Stimulated activated naive CD8-positive, alpha-beta T cell treated with anti-CD3 and anti-CD28 coated beads, Interleukin-15, amount 100 ng/mL, for 72 hours (primary cell): ENCODE measurements at regions not wholly inside any gene's neighbourhood (a gene's known extent, or its start where the extent isn't known, plus 50 kb on each side); places are given as distances from the start of the nearest gene placed in this dataset.
"Not testable (repeated sequence)": the region's sequence is repeated elsewhere in the genome, so short reads cannot be mapped to it uniquely, and the experiment has no call there.

Source experiments
- ATAC-seq: fragments of 150-1000 bp; cut with Tn5 transposase; 2 replicates; pipeline ENCODE4 v1.10.0; 2021; ENCODE audit warnings: mild to moderate bottlenecking, moderate library complexity
- DNase-seq, 2 donors: peaks; one replicate each; pipeline ENCODE4 v3.0.0; 2021 to 2022
- H3K27ac Mint-ChIP-seq, 2 donors: one replicate each; pipeline ENCODE4 v1.8.0; 2022; ENCODE audit warnings: mild to moderate bottlenecking in 2 of 2, mixed read lengths in 2 of 2, moderate library complexity in 2 of 2
- H3K27me3 Mint-ChIP-seq: one replicate; pipeline ENCODE4 v1.8.0; 2022; ENCODE audit warnings: mixed read lengths
- H3K4me1 Mint-ChIP-seq: one replicate; pipeline ENCODE4 v1.8.0; 2022; ENCODE audit warnings: mild to moderate bottlenecking, mixed read lengths
- H3K4me3 Mint-ChIP-seq, 2 donors: one replicate each; pipeline ENCODE4 v1.8.0; 2022; ENCODE audit warnings: mild to moderate bottlenecking in 2 of 2, mixed read lengths in 2 of 2, moderate library complexity in 1 of 2
- H3K9me3 Mint-ChIP-seq, 2 donors: one replicate each; pipeline ENCODE4 v1.8.0; 2022; ENCODE audit warnings: mixed read lengths in 2 of 2

DNA sequence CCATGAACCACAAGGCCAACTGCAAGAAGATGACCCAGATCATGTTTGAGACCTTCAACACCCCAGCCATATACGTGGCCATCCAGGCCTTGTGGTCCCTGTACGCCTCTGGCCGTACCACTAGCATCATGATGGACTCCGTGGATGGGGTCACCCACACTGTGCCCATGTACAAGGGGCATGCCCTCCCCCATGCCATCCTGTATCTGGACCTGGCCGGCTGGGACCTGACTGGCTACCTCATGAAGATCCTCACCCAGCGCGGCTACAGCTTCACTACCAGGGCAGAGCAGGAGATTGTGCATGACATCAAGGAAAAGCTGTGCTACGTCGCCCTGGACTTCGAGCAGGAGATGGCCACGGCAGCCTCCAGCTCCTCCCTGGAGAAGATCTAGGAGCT is 153.7 kb downstream of the CAVIN4 start:
- Mint-ChIP-seq H3K27ac (no peak overlapping the region), H3K27me3 (no peaks in the 10 kb centered on the region), H3K4me3 (no peak overlapping the region), H3K4me1 (no peaks in the 10 kb centered on the region), H3K9me3 (peaks cover 8 to 11% of the 10 kb centered on the region in 2 donors)
- ATAC-seq (no peak), DNase-seq (no peak)

DNA sequence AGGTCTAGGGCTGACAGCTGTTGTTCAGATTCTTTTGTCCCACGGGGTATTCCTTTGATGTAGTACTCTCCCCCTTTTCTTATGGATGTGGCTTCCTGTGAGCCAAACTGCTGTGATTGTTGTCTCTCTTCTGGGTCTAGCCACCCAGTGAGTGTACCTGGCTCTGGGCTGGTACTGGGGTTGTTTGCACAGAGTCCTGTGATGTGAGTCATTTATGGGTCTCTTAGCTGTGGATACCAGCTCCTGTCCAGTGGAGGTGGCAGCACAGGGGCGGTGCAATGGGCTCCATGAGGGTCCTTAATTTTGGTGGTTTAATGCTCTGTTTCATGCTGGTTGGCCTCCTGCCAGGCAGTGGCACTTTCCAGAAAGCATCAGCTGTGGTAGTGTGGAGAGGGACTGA is 161.3 kb downstream of the CAVIN4 start:
- H3K4me3 Mint-ChIP-seq, result no peak overlapping the region
- H3K27me3 Mint-ChIP-seq, result no peaks in the 10 kb centered on the region
- DNase-seq (no peak), ATAC-seq (no peak)
- peaks cover 26 to 40% of the 10 kb centered on the region in 2 donors for H3K9me3 Mint-ChIP-seq
- H3K27ac Mint-ChIP-seq, result no peak overlapping the region
- H3K4me1 Mint-ChIP-seq, result no peaks in the 10 kb centered on the region

DNA sequence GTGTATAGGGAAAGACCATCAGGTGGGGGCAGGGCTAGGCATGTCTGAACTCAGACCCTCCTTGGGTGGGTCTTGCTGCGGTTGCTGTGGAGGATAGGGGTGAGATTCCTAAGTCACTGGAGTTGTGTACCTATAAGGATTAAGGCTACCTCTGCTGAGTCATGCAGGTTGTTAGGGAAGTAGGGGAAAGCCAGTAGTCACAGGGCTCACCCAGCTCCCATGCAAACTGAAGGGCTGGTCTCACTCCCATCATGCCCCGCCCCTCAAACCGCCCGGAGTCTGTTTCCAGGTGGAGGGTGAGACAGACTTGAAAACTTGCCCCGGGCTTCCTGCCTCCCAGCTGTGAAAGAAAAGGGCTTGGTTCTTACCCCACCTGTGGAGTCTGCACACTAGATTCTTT is 161.8 kb downstream of the CAVIN4 start:
- no peaks in the 10 kb centered on the region for H3K27me3 Mint-ChIP-seq
- ATAC-seq (no peak), DNase-seq (no peak)
- no peak overlapping the region for H3K4me3 Mint-ChIP-seq
- peak overlapping the region in 1 of 2 donors; percentile 84 for H3K27ac Mint-ChIP-seq
- H3K4me1 Mint-ChIP-seq, result no peaks in the 10 kb centered on the region
- H3K9me3 Mint-ChIP-seq, result peaks cover 26 to 40% of the 10 kb centered on the region in 2 donors

DNA sequence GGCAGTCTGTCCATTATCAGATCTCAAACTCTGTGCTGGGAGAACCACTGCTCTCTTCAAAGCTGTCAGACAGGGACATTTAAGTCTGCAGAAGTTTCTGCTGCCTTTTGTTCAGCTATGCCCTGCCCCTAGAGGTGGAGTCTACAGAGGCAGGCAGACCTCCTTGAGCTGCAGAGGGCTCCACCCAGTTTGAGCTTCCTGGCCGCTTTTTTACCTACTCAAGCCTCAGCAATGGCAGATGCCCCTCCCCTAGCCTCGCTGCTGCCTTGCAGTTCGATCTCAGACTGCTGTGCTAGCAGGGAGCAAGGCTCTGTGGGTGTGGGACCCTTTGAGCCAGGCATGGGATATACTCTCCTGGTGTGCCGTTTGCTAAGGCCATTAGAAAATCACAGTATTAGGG is 171.1 kb downstream of the CAVIN4 start:
- not testable (repeated sequence) for H3K27ac Mint-ChIP-seq, H3K4me3 Mint-ChIP-seq, H3K27me3 Mint-ChIP-seq, DNase-seq, H3K4me1 Mint-ChIP-seq, ATAC-seq
- H3K9me3 Mint-ChIP-seq, result peaks cover 12 to 23% of the 10 kb centered on the region in 2 donors

DNA sequence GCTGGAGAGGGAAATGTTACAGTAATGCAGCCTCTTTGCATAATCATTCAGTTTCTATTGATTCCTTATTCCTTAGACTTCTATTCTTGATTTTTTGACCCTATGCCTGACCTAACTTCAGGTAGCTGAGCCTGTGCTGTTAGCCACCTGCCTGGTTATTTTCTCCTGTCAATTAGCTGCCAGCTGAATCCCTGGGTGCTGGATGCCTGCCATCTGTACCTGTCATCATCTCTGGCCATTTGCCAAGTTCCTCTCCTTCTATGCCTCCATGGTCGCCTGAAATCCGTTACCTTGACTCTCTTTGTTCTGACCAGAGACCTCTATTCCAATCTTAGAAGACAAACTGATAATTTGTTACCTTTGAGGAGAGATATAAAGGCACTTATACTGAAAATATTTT is 178.3 kb downstream of the CAVIN4 start:
- ATAC-seq (no peak), DNase-seq (no peak)
- H3K4me1 Mint-ChIP-seq, result no peaks in the 10 kb centered on the region
- H3K27me3 Mint-ChIP-seq, result peaks cover 13% of the 10 kb centered on the region
- no peak overlapping the region for H3K4me3 Mint-ChIP-seq
- H3K9me3 Mint-ChIP-seq, result no peaks in the 10 kb centered on the region
- H3K27ac Mint-ChIP-seq, result no peak overlapping the region

DNA sequence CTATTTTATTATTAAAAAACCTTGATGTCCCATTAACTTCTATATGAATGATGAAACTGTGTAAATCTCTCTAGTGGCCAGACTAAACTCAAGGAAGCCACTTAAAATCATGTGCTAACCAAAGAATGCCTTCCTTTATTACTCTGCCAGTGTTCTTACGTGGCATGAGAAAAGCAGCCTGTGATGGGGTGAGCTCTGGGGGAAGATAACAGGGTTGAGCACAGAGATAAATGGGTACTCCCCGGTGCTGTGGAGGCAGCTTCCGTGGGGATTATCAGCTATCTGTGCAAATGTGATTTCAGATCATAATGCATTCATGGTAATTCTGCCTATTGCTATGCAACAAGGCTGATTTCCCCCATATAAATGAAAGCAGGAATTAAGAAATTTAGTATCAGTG is 181.3 kb downstream of the CAVIN4 start:
- Mint-ChIP-seq H3K9me3 (no peaks in the 10 kb centered on the region), H3K4me3 (no peak overlapping the region), H3K27me3 (peaks cover 13% of the 10 kb centered on the region), H3K4me1 (no peaks in the 10 kb centered on the region), H3K27ac (no peak overlapping the region)
- ATAC-seq (no peak), DNase-seq (no peak)

DNA sequence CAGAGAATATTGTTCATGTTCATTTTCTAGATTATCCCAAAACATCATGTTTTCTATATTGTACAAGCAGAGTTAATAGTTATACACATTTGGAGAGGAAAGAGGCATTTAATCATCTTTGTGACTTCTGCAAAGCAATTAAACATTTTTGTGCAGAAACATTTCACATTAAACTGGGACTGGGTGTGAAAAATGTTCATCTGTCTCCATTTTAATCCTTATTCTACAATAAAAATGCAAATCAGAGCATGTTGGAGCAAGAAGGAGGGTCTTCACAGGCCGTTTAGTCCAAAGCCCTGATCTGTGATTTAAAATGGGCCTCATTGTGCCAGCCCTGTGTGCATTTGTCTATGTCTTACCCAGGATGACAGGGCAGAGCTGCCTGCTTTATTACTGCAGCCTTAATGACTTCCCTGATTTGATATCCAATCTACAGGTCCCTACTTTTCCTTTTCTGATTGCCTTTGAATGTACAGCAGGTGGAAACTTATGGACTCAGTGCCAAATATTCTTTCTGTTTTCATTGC is 183.5 kb downstream of the CAVIN4 start:
- H3K9me3 Mint-ChIP-seq, result no peaks in the 10 kb centered on the region

DNA sequence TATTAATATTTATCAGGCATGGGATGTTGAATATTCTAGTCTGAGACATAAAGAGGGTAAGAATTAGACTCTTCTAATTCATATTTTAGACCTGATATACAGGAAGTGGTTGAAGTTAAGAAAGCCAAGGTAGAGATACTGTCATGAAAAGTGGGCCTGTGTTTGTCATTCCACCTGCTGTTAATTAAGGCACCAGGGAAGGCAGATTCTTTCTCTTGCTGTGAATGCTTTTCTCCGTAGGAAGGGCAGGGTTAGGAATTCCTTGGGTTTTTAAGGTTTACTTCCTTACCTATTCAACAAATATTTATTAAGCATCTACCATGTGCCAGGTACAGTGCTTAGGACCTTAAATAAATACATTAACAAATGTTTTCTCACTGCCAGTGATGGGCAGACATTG is 196.4 kb downstream of the CAVIN4 start:
- no peaks in the 10 kb centered on the region for H3K4me1 Mint-ChIP-seq
- no peak for DNase-seq
- H3K27ac Mint-ChIP-seq, result no peak overlapping the region
- peaks cover 9% of the 10 kb centered on the region for H3K27me3 Mint-ChIP-seq
- no peak for ATAC-seq
- no peak overlapping the region for H3K4me3 Mint-ChIP-seq
- no peaks in the 10 kb centered on the region for H3K9me3 Mint-ChIP-seq

More for the DNA sequence above, 183.5 kb downstream of the CAVIN4 start:
- Mint-ChIP-seq H3K27ac (no peak overlapping the region), H3K4me3 (no peak overlapping the region), H3K27me3 (peaks cover 6% of the 10 kb centered on the region), H3K4me1 (no peaks in the 10 kb centered on the region)
- DNase-seq (no peak), ATAC-seq (no peak)

DNA sequence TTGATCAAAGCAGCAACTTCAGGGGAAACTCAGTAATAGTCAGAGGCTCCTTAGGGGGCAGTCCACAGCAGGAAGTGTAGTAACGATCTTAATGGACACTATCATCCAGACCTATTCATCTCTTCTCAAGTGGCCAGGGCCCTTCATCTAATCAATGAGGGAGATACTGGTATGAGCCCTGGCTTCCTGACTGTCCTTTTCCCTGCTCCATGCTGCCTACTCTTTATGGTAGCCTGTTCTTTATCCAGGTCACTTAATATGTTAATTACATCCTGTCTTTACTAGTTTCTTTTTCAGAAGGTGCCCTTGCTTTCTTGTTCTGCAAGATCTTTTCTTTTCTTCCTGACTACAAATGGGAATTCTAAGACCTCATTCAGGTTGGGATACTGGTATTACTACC is 197.1 kb downstream of the CAVIN4 start:
- Mint-ChIP-seq H3K27me3 (peaks cover 9% of the 10 kb centered on the region), H3K27ac (no peak overlapping the region), H3K9me3 (no peaks in the 10 kb centered on the region), H3K4me1 (no peaks in the 10 kb centered on the region), H3K4me3 (no peak overlapping the region)
- ATAC-seq (no peak), DNase-seq (no peak)

DNA sequence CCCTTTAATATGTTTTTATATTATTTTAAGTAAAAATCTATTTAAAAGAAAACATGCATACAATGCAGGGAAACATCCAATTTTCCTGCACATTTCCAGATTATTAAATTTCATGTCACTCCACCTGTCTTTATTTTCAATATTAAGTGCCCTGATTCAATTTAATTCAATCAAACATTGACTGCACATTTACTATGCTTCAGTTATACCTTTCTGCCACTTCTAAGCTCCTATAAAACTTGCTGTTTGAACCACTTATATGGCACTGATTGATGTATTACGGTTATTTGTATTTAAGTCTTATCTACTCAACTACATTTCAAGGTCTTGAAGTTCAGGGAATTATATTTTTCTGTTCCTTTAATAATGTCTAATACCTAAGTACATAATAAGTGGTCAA is 198.0 kb downstream of the CAVIN4 start:
- Mint-ChIP-seq H3K27ac (no peak overlapping the region), H3K4me3 (no peak overlapping the region), H3K4me1 (no peaks in the 10 kb centered on the region), H3K27me3 (peaks cover 9% of the 10 kb centered on the region), H3K9me3 (no peaks in the 10 kb centered on the region)
- DNase-seq, result no peak
- ATAC-seq, result no peak

DNA sequence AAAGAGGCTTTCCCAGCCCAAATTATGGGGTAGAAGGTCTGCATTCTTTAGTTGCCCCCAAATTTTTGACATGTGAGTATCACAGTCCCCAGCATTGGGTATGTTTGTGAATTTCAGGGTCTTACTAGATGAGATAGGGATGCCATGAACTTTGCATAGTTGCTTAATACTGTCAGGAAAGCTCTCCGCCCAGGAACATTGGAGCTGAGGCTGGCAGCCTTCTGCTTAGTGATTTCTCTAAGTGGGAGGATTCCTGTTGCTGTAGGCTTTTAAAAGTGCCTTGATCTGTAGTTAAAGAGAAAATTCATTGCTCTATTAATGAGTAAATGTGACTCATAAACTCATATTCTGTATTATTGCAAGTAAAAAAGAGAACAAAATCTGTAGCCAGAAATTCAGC is 206.9 kb downstream of the CAVIN4 start:
- Mint-ChIP-seq H3K27ac (no peak overlapping the region), H3K9me3 (peaks cover 0 to 4% of the 10 kb centered on the region in 2 donors), H3K4me1 (no peaks in the 10 kb centered on the region), H3K27me3 (no peaks in the 10 kb centered on the region), H3K4me3 (no peak overlapping the region)
- ATAC-seq, result no peak
- DNase-seq, result no peak

DNA sequence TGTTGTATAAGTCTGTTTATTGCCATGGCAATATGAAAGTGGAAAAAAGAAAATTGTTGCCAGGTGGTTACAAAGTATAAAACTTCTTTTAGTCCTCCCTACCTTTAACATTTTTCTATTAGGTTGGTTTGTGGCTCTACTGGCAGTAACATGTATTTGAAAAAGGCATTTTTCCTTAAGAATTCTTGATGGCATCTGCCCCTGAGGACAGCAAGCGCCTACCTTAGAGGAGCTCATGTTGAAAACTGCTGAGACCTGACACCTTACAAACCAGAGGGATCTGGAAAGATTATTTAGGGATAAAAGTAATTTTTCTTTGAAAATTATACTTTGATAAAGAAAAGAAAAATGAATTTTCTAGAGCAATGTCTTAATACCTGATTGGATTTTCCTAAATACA is 208.1 kb downstream of the CAVIN4 start:
- no peak for ATAC-seq
- Mint-ChIP-seq H3K4me3 (no peak overlapping the region), H3K4me1 (no peaks in the 10 kb centered on the region), H3K27ac (no peak overlapping the region), H3K27me3 (no peaks in the 10 kb centered on the region), H3K9me3 (peaks cover 0 to 4% of the 10 kb centered on the region in 2 donors)
- DNase-seq, result no peak

DNA sequence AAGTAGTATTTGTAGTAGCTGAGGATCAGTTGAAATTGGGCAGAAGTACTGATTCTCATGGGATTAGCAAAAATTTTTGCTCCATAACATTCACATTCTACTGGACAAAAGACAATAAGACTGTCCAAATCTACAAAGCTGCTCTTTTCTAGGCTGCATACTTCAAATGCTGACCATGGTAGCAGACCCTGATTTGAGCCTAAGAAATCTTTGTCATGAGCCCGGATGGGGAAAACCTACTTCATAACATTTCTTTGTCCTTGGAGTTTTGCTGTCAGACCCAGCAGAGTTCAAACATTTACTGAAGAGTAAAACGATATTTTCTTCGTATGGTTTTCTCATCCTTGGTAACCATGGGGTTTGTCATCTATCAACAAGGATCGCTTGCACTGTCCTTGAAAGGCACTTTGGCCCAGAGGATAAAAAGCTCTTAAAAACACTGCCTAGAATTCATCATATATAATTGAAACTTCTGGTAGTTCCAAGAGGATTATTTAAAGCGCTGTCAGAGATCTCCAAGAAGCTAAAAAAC is 216.9 kb downstream of the CAVIN4 start:
- no peaks in the 10 kb centered on the region for H3K27me3 Mint-ChIP-seq
- H3K4me3 Mint-ChIP-seq, result no peak overlapping the region
- H3K9me3 Mint-ChIP-seq, result no peaks in the 10 kb centered on the region
- DNase-seq (no peak), ATAC-seq (no peak)
- H3K27ac Mint-ChIP-seq, result no peak overlapping the region
- no peaks in the 10 kb centered on the region for H3K4me1 Mint-ChIP-seq

DNA sequence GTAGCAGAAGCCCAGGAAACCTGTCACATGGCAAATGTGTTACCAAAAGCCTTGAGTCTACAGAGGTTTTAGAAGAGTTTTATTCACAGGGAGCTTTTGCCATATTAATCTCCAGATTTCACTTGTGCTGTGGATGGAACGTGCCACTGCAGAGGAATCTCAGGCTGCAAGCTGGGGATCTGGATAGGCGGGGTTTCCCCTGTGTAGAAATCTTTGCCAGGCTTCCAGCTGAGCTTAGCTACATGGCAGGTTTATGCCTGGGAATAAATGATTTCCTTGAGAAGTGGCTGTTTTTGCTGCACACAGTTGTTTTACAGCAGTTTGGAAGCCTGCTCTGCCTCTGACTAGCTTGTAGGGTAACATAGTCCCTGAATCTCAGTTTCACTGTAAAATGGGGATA is 224.6 kb upstream of the PLPPR1 start:
- ATAC-seq (no peak), DNase-seq (no peak)
- Mint-ChIP-seq H3K27me3 (no peaks in the 10 kb centered on the region), H3K27ac (no peak overlapping the region), H3K9me3 (no peaks in the 10 kb centered on the region), H3K4me3 (no peak overlapping the region), H3K4me1 (no peaks in the 10 kb centered on the region)

DNA sequence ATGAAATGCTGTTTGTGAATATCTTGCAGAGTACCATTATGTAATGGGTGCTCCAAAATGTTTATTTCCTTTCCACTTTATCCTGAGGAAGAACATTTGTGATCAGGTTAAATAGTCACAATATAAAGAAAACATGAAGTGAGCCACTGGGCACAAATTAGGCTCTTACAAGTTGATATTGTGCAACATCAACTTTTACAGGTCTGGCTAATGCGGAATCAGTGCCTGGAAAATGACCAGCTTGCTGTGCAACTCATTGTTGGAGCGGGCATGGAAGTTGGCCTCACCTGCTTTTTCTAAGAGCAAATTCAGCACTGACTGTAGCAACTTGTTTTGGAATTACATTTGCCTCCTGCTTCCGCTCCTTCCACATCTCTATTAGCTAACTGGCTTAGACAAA is 216.9 kb upstream of the PLPPR1 start:
- Mint-ChIP-seq H3K27me3 (no peaks in the 10 kb centered on the region), H3K9me3 (peaks cover 4 to 10% of the 10 kb centered on the region in 2 donors), H3K27ac (no peak overlapping the region), H3K4me1 (no peaks in the 10 kb centered on the region), H3K4me3 (no peak overlapping the region)
- DNase-seq (no peak), ATAC-seq (no peak)

DNA sequence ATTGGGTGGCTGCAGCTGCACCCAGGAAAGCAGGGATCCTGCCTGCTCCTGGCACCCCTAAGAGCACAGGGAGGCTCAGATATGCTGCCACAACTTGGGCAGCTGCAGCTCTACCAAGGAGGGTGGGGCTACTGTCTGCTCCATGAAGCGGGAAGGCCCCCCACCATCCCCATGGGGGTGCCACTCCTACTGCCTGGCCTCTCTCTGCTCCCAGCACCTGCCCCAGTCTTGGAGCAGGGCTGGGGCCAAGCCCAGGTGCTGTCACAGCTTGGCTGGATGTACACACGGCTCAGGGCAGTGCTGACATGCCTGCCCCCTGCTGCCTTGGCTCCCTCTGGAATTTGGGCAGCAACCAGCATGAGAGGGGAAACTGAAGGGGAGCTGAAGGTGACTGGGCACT is 214.7 kb upstream of the PLPPR1 start:
- Mint-ChIP-seq H3K9me3 (peaks cover 4 to 10% of the 10 kb centered on the region in 2 donors), H3K4me3 (no peak overlapping the region)

DNA sequence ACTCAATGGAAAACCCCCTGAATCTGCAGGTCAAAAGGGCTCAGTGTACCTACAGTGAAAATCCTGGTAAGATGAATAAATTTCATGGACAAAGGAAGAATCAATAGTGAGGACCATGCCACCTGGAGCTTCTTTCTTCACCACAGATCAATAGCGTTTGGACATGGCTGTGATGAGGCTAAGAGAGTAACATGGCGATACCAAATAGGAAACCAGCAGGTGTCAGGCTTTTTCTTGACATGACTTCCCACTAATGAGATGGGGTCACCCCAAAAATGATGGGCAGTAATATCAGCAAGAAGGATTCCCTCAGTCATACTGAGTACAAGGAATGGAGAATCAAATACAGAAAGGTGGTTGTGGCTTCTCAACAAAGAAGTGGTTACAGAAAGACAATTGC is 208.5 kb upstream of the PLPPR1 start:
- Mint-ChIP-seq H3K4me3 (no peak overlapping the region), H3K9me3 (peaks cover 3 to 4% of the 10 kb centered on the region in 2 donors), H3K27ac (no peak overlapping the region), H3K4me1 (no peaks in the 10 kb centered on the region), H3K27me3 (no peaks in the 10 kb centered on the region)
- DNase-seq (no peak), ATAC-seq (no peak)

More for the DNA sequence above, 214.7 kb upstream of the PLPPR1 start:
- peak; percentile 23 for ATAC-seq
- Mint-ChIP-seq H3K27ac (no peak overlapping the region), H3K4me1 (no peaks in the 10 kb centered on the region), H3K27me3 (no peaks in the 10 kb centered on the region)
- no peak for DNase-seq
